Colonic mucosa (tissue), 4 donors: ENCODE measurements at regions not wholly inside any gene's neighbourhood (a gene's known extent, or its start where the extent isn't known, plus 50 kb on each side); places are given as distances from the start of the nearest gene placed in this dataset.

Experiments
- DNase-seq: peaks from one replicate; pipeline ENCODE4 v3.0.0-alpha.2; 2020
- H3K27ac ChIP-seq: fragments of 200-600 bp; one replicate; pipeline ENCODE4 v1.8.0; 2021
- H3K27me3 ChIP-seq: fragments of 200-600 bp; one replicate; pipeline ENCODE4 v1.8.0; 2021
- H3K36me3 ChIP-seq: fragments of 200-600 bp; one replicate; pipeline ENCODE4 v1.8.0; 2021
- H3K4me1 ChIP-seq: fragments of 200-600 bp; one replicate; pipeline ENCODE4 v1.8.0; 2021; ENCODE audit warnings: mild to moderate bottlenecking
- H3K4me3 ChIP-seq: fragments of 200-600 bp; one replicate; pipeline ENCODE4 v1.8.0; 2021
- H3K9ac ChIP-seq, 2 donors: one replicate each; pipeline ENCODE4 v1.7.0; 2013; ENCODE audit warnings: control low read depth in 2 of 2, low read depth in 2 of 2, low read length in 2 of 2
- H3K9me3 ChIP-seq: fragments of 200-600 bp; one replicate; pipeline ENCODE4 v1.8.0; 2021
- intact Hi-C: fragments of 100-400 bp; cut with DNase I; formaldehyde crosslinking; loops from one replicate; pipeline ENCODE4 v1.14.1; 2022
- TF ChIP-seq, protein P1 (sequence below): fragments of 200-600 bp; IDR thresholded peaks from one replicate; pipeline ENCODE4 v1.8.0; 2022; ENCODE audit warnings: antibody characterized with exemption, mild to moderate bottlenecking
- donor health status: healthy.
- donor health status: DM: no; HTN: no; CAD: no.
- donor health status: DM: no; HTN: no; CAD: no.

DNA sequence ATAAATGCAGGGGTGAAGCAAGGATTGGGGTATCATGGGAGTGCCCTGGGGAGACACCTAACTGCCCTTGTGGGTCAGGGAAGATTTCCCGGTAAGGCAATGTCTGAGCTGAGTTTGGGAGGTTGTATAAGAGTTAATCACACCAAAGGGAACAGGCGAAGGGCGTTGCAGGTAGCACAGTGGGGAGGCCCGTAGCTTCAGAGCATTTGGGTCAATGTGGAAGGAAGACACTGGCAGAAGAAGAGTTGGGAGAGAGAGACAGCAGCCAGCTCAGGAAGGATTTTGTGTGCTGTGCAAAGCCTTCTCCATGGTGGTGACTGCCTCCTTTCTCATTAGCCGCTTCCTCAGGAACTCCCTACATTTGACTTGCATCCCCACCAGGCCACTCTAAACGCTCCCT lies 80.8 kb upstream of the LEP start:
- no peak overlapping the region for H3K27ac ChIP-seq
- TF ChIP-seq, protein P1, sequence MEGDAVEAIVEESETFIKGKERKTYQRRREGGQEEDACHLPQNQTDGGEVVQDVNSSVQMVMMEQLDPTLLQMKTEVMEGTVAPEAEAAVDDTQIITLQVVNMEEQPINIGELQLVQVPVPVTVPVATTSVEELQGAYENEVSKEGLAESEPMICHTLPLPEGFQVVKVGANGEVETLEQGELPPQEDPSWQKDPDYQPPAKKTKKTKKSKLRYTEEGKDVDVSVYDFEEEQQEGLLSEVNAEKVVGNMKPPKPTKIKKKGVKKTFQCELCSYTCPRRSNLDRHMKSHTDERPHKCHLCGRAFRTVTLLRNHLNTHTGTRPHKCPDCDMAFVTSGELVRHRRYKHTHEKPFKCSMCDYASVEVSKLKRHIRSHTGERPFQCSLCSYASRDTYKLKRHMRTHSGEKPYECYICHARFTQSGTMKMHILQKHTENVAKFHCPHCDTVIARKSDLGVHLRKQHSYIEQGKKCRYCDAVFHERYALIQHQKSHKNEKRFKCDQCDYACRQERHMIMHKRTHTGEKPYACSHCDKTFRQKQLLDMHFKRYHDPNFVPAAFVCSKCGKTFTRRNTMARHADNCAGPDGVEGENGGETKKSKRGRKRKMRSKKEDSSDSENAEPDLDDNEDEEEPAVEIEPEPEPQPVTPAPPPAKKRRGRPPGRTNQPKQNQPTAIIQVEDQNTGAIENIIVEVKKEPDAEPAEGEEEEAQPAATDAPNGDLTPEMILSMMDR = no peak
- no peak for DNase-seq
- H3K36me3 ChIP-seq = no peaks in the 10 kb centered on the region
- H3K4me3 ChIP-seq = no peak overlapping the region
- intact Hi-C loops = no loop called here
- H3K9me3 ChIP-seq = no peaks in the 10 kb centered on the region
- peaks cover 9% of the 10 kb centered on the region for H3K27me3 ChIP-seq
- no peak overlapping the region for H3K9ac ChIP-seq
- H3K4me1 ChIP-seq = no peaks in the 10 kb centered on the region

DNA sequence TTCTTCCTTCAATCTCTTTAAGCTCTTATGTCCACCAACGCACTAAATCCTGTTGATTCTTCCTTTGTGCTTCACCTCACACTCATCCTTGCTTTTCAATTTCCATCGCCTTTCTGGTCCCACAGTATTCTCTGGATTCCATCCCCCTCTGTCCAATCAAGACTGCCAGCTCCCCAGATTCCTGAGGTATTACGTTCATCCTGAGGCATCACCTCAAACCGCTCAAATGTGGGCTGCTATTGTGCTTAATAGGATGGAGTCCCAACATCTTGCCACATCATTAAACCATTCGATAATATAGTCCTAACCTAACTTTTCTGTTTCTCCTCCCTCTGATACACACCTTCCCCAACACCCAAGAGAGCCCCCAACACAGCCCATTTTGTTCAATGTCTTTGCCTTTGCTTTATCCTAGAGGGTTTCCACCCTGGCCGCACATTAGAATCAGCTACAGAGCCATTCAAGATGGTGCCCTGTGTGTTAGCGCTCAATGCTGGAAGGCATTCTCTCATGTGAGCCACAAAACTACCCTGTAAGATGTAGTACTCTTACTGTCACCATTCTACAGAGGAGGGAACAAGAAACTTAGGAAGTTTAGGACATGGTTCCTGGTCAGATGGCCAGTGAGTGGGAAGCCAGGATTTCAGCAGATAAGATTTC lies 79.5 kb upstream of the LEP start:
- Histone ChIP-seq H3K9me3 (no peaks in the 10 kb centered on the region), H3K27me3 (peaks cover 21% of the 10 kb centered on the region), H3K27ac (no peak overlapping the region), H3K4me1 (peaks cover under 1% of the 10 kb centered on the region), H3K4me3 (no peak overlapping the region), H3K9ac (no peak overlapping the region), H3K36me3 (no peaks in the 10 kb centered on the region)
- TF ChIP-seq, protein P1 = no peak
- DNase-seq = no peak
- intact Hi-C loops = no loop called here

DNA sequence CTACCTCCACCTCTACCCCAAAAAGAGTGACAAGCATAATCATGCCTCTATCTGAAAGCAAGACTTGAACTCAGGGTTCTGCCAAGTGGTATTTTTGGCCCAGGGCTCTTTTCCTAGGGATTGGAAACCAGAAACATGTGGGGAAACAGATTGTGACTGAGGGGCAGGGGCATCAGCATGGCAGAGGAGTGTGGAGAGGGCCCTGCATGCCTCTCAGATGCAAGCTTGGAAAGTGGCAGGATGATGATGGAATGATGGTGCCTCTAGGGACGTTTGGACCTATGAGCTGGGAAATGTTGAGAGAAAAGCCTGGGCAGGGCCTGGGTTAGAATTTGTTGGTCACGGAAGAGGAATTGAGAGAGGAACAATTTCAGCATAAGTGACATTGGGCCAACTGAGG lies 78.4 kb upstream of the LEP start:
- no peak overlapping the region for H3K9ac ChIP-seq
- H3K4me3 ChIP-seq = no peak overlapping the region
- DNase-seq = no peak
- no peak overlapping the region for H3K27ac ChIP-seq
- no peaks in the 10 kb centered on the region for H3K36me3 ChIP-seq
- H3K4me1 ChIP-seq = peaks cover 5% of the 10 kb centered on the region
- H3K9me3 ChIP-seq = no peaks in the 10 kb centered on the region
- intact Hi-C loops = no loop called here
- TF ChIP-seq, protein P1 = no peak
- peaks cover 31% of the 10 kb centered on the region for H3K27me3 ChIP-seq

DNA sequence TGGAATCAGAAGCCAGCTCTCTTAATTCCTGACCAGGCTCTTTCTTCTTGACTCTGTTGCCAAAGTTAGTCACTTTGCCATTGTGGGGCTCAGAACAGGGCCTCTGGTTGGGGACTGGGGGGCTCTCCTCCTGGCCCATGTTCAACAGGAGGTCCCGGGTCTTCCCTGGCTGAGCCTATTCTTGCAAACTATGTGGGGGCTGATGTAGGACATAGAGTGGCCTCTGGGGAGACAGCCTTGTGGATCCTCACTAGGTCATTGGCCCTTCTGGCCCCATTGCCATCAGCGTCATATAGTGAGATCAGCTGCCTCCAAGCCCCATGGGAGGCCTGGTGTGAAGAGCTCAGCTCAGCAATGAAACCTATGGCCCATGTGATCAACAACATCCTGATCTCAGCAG lies 77.6 kb upstream of the LEP start:
- Histone ChIP-seq H3K36me3 (no peaks in the 10 kb centered on the region), H3K4me1 (peaks cover 5% of the 10 kb centered on the region), H3K9ac (no peak overlapping the region), H3K4me3 (no peak overlapping the region), H3K27me3 (peaks cover 40% of the 10 kb centered on the region), H3K27ac (no peak overlapping the region), H3K9me3 (no peaks in the 10 kb centered on the region)
- TF ChIP-seq, protein P1 = no peak
- no peak for DNase-seq
- intact Hi-C loops = no loop called here

DNA sequence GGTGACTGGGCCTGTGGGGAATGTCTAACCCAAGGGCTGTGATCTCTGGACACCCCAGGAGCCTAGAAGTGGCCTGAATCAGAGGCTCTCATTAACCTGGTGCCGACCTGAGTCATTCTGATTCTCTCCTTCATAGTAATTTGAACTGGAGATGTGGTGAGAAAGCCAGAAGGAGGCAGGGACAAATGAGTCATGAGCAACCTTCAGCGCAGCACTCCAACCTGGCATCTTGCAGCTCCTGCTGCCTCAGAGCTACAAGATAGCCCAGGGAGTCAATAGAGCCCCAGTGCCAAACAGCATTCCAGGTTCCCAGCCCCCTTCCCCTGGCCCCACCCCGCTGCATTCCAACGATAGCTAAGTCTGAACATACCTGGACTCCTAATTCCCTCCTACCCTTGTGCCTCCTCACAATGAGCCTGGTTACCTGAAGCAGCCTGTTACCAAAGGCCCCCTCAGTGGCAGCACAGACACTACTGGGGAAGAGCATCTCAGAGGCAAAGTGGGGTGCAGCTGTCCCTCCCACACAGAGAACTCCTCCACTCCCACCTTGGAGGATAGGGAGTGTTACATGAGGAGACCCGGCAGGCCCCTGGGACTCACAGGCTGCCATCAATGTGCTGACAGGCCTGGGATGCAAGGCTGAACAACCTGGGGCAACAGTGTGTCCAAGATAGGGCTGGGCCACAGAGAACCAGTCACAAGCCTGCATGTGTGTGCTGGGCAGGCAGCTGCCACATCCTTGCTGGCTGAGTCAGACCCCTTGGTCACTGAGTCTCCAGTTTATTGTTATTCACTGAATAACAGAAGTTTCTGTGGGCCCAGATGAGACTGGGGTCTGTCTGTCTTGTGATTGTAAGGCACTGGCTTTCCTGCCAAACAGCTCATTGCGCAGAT lies 76.8 kb upstream of the LEP start:
- DNase-seq = no peak
- TF ChIP-seq, protein P1 = no peak
- peaks cover 5% of the 10 kb centered on the region for H3K4me1 ChIP-seq
- H3K9ac ChIP-seq = no peak overlapping the region
- intact Hi-C loops = no loop called here
- no peak overlapping the region for H3K4me3 ChIP-seq
- no peaks in the 10 kb centered on the region for H3K36me3 ChIP-seq
- H3K27me3 ChIP-seq = peaks cover 47% of the 10 kb centered on the region
- H3K27ac ChIP-seq = no peak overlapping the region
- H3K9me3 ChIP-seq = no peaks in the 10 kb centered on the region
